DND-41 (cell line): ENCODE measurements at regions not wholly inside any gene's neighbourhood (a gene's known extent, or its start where the extent isn't known, plus 50 kb on each side); places are given as distances from the start of the nearest gene placed in this dataset.
"Not testable (repeated sequence)": the region's sequence is repeated elsewhere in the genome, so short reads cannot be mapped to it uniquely, and the experiment has no call there.

ENCODE experiments used
- ATAC-seq: fragments of 200-7000 bp; cut with Tn5 transposase; 3 replicates; pipeline ENCODE4 v1.9.1; 2021; ENCODE audit warnings: low read depth; ENCODE audit not compliant: insufficient read depth
- DNase-seq: peaks from one replicate; pipeline ENCODE4 v3.0.0-alpha.2; 2020
- H2AFZ ChIP-seq: 2 replicates; pipeline ENCODE4 v1.6.0; 2012; ENCODE audit warnings: low read depth, low read length
- H3K27ac ChIP-seq: 2 replicates; pipeline ENCODE4 v1.5.1; 2012; ENCODE audit warnings: low read length, inconsistent platforms
- H3K27me3 ChIP-seq: fragments of 200-600 bp; sonication (generic); 2 replicates; pipeline ENCODE4 v1.6.0; 2012; ENCODE audit warnings: low read length, mild to moderate bottlenecking, inconsistent platforms; ENCODE audit not compliant: insufficient read depth, poor library complexity
- H3K36me3 ChIP-seq: 2 replicates; pipeline ENCODE4 v1.5.1; 2012; ENCODE audit warnings: low read length, inconsistent platforms; ENCODE audit not compliant: insufficient read depth
- H3K4me1 ChIP-seq: 2 replicates; pipeline ENCODE4 v1.5.1; 2012; ENCODE audit warnings: mild to moderate bottlenecking, low read length; ENCODE audit not compliant: insufficient read depth
- H3K4me2 ChIP-seq: 2 replicates; pipeline ENCODE4 v1.6.0; 2012; ENCODE audit warnings: mild to moderate bottlenecking, moderate library complexity, low read length, inconsistent platforms; ENCODE audit not compliant: insufficient read depth
- H3K4me3 ChIP-seq, 2 experiments: fragments of 200-600 bp in 1 of 2; shearing (Covaris generic) in 1 of 2; 2 replicates each; pipeline ENCODE4 v1.5.1; 2012 to 2016; ENCODE audit warnings: inconsistent platforms in 2 of 2, low read length in 2 of 2, mild to moderate bottlenecking in 2 of 2, low read depth in 1 of 2, moderate library complexity in 1 of 2
- H3K79me2 ChIP-seq: 2 replicates; pipeline ENCODE4 v1.6.0; 2012; ENCODE audit warnings: low read length, inconsistent platforms; ENCODE audit not compliant: insufficient read depth
- H3K9ac ChIP-seq: 2 replicates; pipeline ENCODE4 v1.6.0; 2012; ENCODE audit warnings: low read depth, mild to moderate bottlenecking, inconsistent platforms, low read length, moderate library complexity
- H3K9me3 ChIP-seq: 2 replicates; pipeline ENCODE4 v1.5.1; 2012; ENCODE audit warnings: low read length, moderate library complexity, mild to moderate bottlenecking, inconsistent platforms; ENCODE audit not compliant: insufficient read depth, severe bottlenecking
- H4K20me1 ChIP-seq: 2 replicates; pipeline ENCODE4 v1.6.0; 2012; ENCODE audit warnings: low read length; ENCODE audit not compliant: insufficient read depth
- CTCF ChIP-seq: IDR thresholded peaks from 2 replicates; pipeline ENCODE4 v1.5.1; 2012; ENCODE audit warnings: borderline replicate concordance, low read length, moderate library complexity, mild to moderate bottlenecking; ENCODE audit not compliant: poor library complexity, severe bottlenecking; ENCODE audit errors: extremely low read depth
- EZH2 ChIP-seq: IDR thresholded peaks from 3 replicates; pipeline ENCODE4 v1.6.1; 2012; ENCODE audit warnings: borderline replicate concordance, low read depth, mild to moderate bottlenecking, moderate library complexity, low read length, inconsistent platforms; ENCODE audit not compliant: severe bottlenecking

GRCh38 chr14:105690671-105691070 lies 164.3 kb downstream of the TMEM121 start:
- Histone ChIP-seq H3K9me3 (no peaks in the 10 kb centered on the region), H3K27me3 (no peaks in the 10 kb centered on the region), H3K36me3 (no peaks in the 10 kb centered on the region), H2AFZ (no peak overlapping the region), H3K4me2 (no peak overlapping the region), H3K4me3 (no peak overlapping the region), H3K79me2 (no peaks in the 10 kb centered on the region), H3K4me1 (no peaks in the 10 kb centered on the region), H4K20me1 (no peaks in the 10 kb centered on the region), H3K27ac (no peak overlapping the region), H3K9ac (no peak overlapping the region)
- no peak for DNase-seq
- no peak for ATAC-seq
- TF ChIP-seq EZH2 (no peak), CTCF (no peak)

GRCh38 chr14:105691321-105692109 lies 165.1 kb downstream of the TMEM121 start:
- H3K27me3 ChIP-seq, H3K36me3 ChIP-seq, DNase-seq, H3K4me1 ChIP-seq, H3K9ac ChIP-seq, H3K4me3 ChIP-seq, H3K9me3 ChIP-seq, ATAC-seq, H3K4me2 ChIP-seq, H4K20me1 ChIP-seq, H2AFZ ChIP-seq, H3K27ac ChIP-seq, H3K79me2 ChIP-seq: not testable (repeated sequence)

GRCh38 chr14:105692110-105692685 lies 165.8 kb downstream of the TMEM121 start:
- not testable (repeated sequence) for DNase-seq, H3K4me2 ChIP-seq

GRCh38 chr14:105694961-105695360 lies 168.6 kb downstream of the TMEM121 start:
- Histone ChIP-seq H3K9ac (no peak overlapping the region), H3K4me2 (no peak overlapping the region), H3K27me3 (no peaks in the 10 kb centered on the region), H2AFZ (no peak overlapping the region), H3K79me2 (no peaks in the 10 kb centered on the region), H4K20me1 (no peaks in the 10 kb centered on the region), H3K27ac (no peak overlapping the region), H3K9me3 (no peaks in the 10 kb centered on the region), H3K36me3 (no peaks in the 10 kb centered on the region), H3K4me3 (no peak overlapping the region), H3K4me1 (no peaks in the 10 kb centered on the region)
- ATAC-seq = no peak
- TF ChIP-seq CTCF (no peak), EZH2 (no peak)
- DNase-seq = no peak

More at GRCh38 chr14:105692110-105692685, 165.8 kb downstream of the TMEM121 start:
- not testable (repeated sequence) for H2AFZ ChIP-seq, H3K4me3 ChIP-seq, H3K27me3 ChIP-seq, ATAC-seq, H3K4me1 ChIP-seq, H3K9ac ChIP-seq, H3K9me3 ChIP-seq, H4K20me1 ChIP-seq, H3K79me2 ChIP-seq, H3K27ac ChIP-seq, H3K36me3 ChIP-seq

GRCh38 chr14:105696388-105696787 lies 170.0 kb downstream of the TMEM121 start:
- not testable (repeated sequence) for H3K9me3 ChIP-seq, ATAC-seq, H3K27ac ChIP-seq, H4K20me1 ChIP-seq, H3K4me1 ChIP-seq, H3K36me3 ChIP-seq, H3K79me2 ChIP-seq, H3K27me3 ChIP-seq, H3K4me2 ChIP-seq, H3K4me3 ChIP-seq, DNase-seq, H2AFZ ChIP-seq, H3K9ac ChIP-seq

- H2AFZ ChIP-seq, H3K4me3 ChIP-seq, H3K9me3 ChIP-seq, H3K36me3 ChIP-seq, H3K27ac ChIP-seq, DNase-seq, H4K20me1 ChIP-seq, H3K27me3 ChIP-seq, ATAC-seq, H3K9ac ChIP-seq, H3K4me1 ChIP-seq, H3K79me2 ChIP-seq, H3K4me2 ChIP-seq: not testable (repeated sequence)
These were observed 171.0 kb downstream of the TMEM121 start for GRCh38 chr14:105697414-105697813.
